ENCODE measurements at regions not wholly inside any gene's neighbourhood (a gene's known extent, or its start where the extent isn't known, plus 50 kb on each side); places are given as distances from the start of the nearest gene placed in this dataset.

DNA sequence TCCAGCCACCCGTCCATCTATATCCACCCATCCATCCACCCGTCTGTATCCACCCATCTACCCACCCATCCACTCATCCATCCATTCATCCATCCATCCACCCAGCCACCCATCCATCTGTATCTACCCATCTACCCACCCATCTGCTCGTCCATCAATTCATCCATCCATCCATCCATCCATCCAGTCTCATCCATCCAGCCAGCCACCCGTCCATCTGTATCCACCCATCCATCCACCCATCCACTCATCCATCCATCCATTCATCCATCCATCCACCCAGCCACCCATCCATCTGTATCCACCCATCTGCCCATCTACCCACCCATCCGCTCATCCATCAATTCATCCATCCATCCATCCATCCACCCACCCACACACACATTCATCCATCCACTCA is 73.2 kb downstream of the UNCX start:
- Mint-ChIP-seq H3K9me3 (no peaks in the 10 kb centered on the region), H3K4me3 (no peak overlapping the region), H3K4me1 (ENCODE audit: low read depth in 2 of 2) (no peaks in the 10 kb centered on the region), H3K36me3 (ENCODE audit: insufficient read depth) (no peaks in the 10 kb centered on the region), H3K27ac (no peak overlapping the region), H3K27me3 (peaks cover 8 to 39% of the 10 kb centered on the region in 2 donors)
- DNase-seq (no peak), ATAC-seq (replicated peaks) (no peak)

DNA sequence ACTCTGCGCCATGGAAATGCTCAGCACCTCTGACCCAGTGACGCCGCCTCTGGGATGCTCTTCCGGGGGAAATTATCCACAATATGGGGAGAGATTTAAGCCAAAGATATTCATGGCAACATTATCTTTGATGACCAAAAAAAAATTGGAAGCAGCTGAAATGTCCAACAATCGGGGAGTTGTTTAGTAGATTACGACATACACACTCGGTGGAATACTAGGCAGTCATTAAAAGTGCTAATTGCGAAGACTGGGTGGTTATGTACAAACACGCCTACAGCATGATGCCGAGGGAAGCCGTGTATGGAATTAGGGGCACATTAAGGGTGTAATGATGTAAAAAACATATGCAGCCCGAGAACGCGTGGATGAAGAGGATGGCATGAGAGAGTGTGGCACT is 75.2 kb downstream of the UNCX start:
- no peak for DNase-seq
- no peaks in the 10 kb centered on the region for H3K36me3 Mint-ChIP-seq (ENCODE audit: insufficient read depth)

GRCh38 chr7:1309290-1309689 is 76.6 kb downstream of the UNCX start:
- DNase-seq = no peak
- H3K36me3 Mint-ChIP-seq (ENCODE audit: insufficient read depth) = no peaks in the 10 kb centered on the region
- no peaks in the 10 kb centered on the region for H3K4me1 Mint-ChIP-seq (ENCODE audit: low read depth in 2 of 2)
- H3K27ac Mint-ChIP-seq = no peak overlapping the region
- H3K4me3 Mint-ChIP-seq = no peak overlapping the region
- H3K9me3 Mint-ChIP-seq = no peaks in the 10 kb centered on the region
- ATAC-seq (replicated peaks) = no peak
- peaks cover 0 to 17% of the 10 kb centered on the region in 2 donors for H3K27me3 Mint-ChIP-seq

More for the DNA sequence above, 75.2 kb downstream of the UNCX start:
- H3K4me3 Mint-ChIP-seq = no peak overlapping the region
- H3K27me3 Mint-ChIP-seq = peaks cover 0 to 26% of the 10 kb centered on the region in 2 donors
- no peaks in the 10 kb centered on the region for H3K9me3 Mint-ChIP-seq
- H3K27ac Mint-ChIP-seq = no peak overlapping the region
- H3K4me1 Mint-ChIP-seq (ENCODE audit: low read depth in 2 of 2) = no peaks in the 10 kb centered on the region
- no peak for ATAC-seq (replicated peaks)

GRCh38 chr7:1309996-1310395 is 77.3 kb downstream of the UNCX start:
- Mint-ChIP-seq H3K36me3 (ENCODE audit: insufficient read depth) (no peaks in the 10 kb centered on the region), H3K27ac (no peak overlapping the region), H3K4me1 (ENCODE audit: low read depth in 2 of 2) (no peaks in the 10 kb centered on the region), H3K27me3 (peaks cover 0 to 17% of the 10 kb centered on the region in 2 donors), H3K9me3 (no peaks in the 10 kb centered on the region), H3K4me3 (no peak overlapping the region)
- ATAC-seq (replicated peaks) (no peak), DNase-seq (no peak)

DNA sequence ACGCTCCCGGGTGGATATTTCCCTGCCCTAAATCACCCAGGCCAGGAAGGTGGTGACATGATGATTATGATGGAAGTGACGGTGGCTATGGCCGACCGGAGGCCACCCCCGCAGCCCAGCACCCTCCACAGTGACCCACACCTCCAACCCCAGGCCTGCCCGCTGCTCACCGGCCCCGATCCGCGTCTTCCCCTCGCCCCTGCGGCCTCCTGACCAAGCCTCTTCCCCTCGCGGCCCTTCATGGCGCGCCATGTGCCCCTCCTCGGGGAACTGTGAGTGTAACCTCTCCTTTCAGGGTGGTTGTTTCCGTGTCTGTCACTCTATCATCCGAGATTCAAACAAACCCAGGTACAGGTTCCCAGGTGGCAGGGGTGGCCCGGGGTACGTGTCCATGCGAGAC is 78.3 kb downstream of the UNCX start:
- Mint-ChIP-seq H3K36me3 (ENCODE audit: insufficient read depth) (no peaks in the 10 kb centered on the region), H3K4me1 (ENCODE audit: low read depth in 2 of 2) (no peaks in the 10 kb centered on the region), H3K4me3 (no peak overlapping the region), H3K9me3 (no peaks in the 10 kb centered on the region), H3K27me3 (peaks cover 0 to 17% of the 10 kb centered on the region in 2 donors), H3K27ac (no peak overlapping the region)
- DNase-seq (no peak), ATAC-seq (replicated peaks) (no peak)

DNA sequence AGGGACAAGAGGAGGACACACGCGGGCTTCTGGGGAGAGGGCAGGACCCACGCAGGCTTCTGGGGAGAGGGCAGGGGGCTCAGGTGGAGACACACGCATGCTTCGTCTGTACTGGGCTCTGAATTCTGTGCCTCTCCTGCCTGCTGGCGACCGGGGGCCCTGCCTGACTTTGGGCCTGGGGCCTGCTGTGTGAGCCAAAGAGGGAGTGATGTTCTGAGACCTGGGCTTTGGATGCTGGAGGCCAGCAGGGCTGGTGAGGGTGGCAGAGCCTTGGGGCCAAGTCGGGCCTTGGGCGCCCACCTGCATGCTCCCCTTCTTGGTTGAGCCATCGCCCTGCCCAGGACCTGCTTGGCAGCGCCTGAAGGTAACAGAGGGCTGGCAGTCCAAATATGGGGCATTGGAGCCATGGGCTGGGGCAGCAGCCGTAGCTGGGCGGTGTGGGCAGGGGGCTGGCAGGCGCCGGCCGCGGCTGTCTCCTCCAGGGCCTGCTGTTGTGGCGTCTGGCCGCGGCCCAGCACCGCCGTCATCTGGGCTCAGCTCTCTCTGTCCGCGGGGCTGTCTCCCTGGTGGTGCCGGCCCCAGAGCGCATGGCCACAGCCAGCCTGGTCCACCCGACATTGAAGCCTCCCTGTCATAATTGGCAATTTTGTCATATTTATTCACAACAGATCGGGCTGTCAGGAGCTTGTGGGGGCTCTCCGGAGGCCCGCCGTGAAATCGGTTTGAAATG is 78.9 kb downstream of the UNCX start:
- H3K9me3 Mint-ChIP-seq = no peaks in the 10 kb centered on the region
- no peak for DNase-seq
- H3K27ac Mint-ChIP-seq = no peak overlapping the region
- ATAC-seq (replicated peaks) = no peak
- no peaks in the 10 kb centered on the region for H3K4me1 Mint-ChIP-seq (ENCODE audit: low read depth in 2 of 2)
- H3K27me3 Mint-ChIP-seq = peaks cover 0 to 15% of the 10 kb centered on the region in 2 donors
- H3K36me3 Mint-ChIP-seq (ENCODE audit: insufficient read depth) = no peaks in the 10 kb centered on the region
- H3K4me3 Mint-ChIP-seq = no peak overlapping the region

DNA sequence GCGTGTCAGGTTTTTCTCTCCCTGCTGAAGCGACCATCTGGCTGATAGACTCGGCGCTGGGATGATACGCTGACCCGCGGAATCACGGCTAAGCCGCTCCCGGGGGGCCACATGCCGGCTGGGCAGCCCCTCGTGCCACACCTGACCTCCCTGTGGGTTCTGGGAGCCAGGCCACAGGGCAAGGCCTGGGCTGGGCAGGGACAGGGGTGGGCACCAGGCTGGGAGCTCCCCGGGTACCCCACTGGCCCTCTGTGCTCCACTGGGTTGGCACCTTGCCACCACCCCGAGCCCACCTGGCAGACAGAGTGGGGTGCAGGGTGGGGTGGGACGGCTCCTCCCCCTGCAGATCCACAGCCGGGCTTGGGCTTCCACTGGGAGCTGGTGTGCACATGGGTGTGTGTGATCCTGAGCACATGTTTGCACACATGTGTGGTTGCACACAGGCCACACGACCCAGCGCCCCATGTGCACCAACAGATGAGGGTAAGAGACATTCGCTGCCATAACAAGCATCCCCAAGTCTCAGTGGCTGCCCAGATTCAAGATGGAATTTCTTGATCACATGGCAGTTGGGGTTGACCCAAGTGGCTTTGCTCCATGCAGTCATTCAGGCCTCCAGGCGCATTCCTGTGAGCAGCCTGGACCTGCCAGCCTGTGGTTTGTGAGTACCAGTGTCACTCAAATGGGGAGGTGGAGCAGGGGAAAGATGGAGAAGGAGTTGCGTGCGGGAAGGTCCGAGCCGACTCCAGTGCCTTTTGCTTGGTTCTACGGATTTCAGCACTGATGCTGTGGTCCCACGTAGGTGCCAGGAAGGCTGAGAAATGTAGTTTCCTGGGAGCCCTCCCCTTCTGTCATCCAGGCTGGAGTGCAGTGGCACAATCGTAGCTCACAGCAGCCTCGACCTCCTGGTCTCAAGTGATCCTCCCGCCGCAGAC is 79.7 kb downstream of the UNCX start:
- DNase-seq (no peak), ATAC-seq (replicated peaks) (no peak)
- no peaks in the 10 kb centered on the region for H3K9me3 Mint-ChIP-seq

GRCh38 chr7:1313613-1314012 is 80.9 kb downstream of the UNCX start:
- no peak for ATAC-seq (replicated peaks)
- no peaks in the 10 kb centered on the region for H3K4me1 Mint-ChIP-seq (ENCODE audit: low read depth in 2 of 2)

More for the DNA sequence above, 79.7 kb downstream of the UNCX start:
- Mint-ChIP-seq H3K36me3 (ENCODE audit: insufficient read depth) (no peaks in the 10 kb centered on the region), H3K4me3 (no peak overlapping the region), H3K4me1 (ENCODE audit: low read depth in 2 of 2) (no peaks in the 10 kb centered on the region), H3K27me3 (peaks cover 0 to 10% of the 10 kb centered on the region in 2 donors), H3K27ac (no peak overlapping the region)

GRCh38 chr7:1314021-1314907 is 81.6 kb downstream of the UNCX start:
- Mint-ChIP-seq H3K36me3 (ENCODE audit: insufficient read depth) (no peaks in the 10 kb centered on the region), H3K4me1 (ENCODE audit: low read depth in 2 of 2) (no peaks in the 10 kb centered on the region), H3K4me3 (no peak overlapping the region), H3K27ac (no peak overlapping the region), H3K9me3 (no peaks in the 10 kb centered on the region), H3K27me3 (peaks cover 4 to 21% of the 10 kb centered on the region in 2 donors)
- no peak for DNase-seq
- ATAC-seq (replicated peaks) = no peak

More at GRCh38 chr7:1313613-1314012, 80.9 kb downstream of the UNCX start:
- peaks cover 4 to 18% of the 10 kb centered on the region in 2 donors for H3K27me3 Mint-ChIP-seq
- no peaks in the 10 kb centered on the region for H3K36me3 Mint-ChIP-seq (ENCODE audit: insufficient read depth)
- no peak overlapping the region for H3K27ac Mint-ChIP-seq
- no peak overlapping the region for H3K4me3 Mint-ChIP-seq
- H3K9me3 Mint-ChIP-seq = no peaks in the 10 kb centered on the region
- DNase-seq = no peak

- no peaks in the 10 kb centered on the region for H3K36me3 Mint-ChIP-seq (ENCODE audit: insufficient read depth)
- no peaks in the 10 kb centered on the region for H3K4me1 Mint-ChIP-seq (ENCODE audit: low read depth in 2 of 2)
- peaks cover 4 to 21% of the 10 kb centered on the region in 2 donors for H3K27me3 Mint-ChIP-seq
- ATAC-seq (replicated peaks) = no peak
- no peaks in the 10 kb centered on the region for H3K9me3 Mint-ChIP-seq
- no peak overlapping the region for H3K27ac Mint-ChIP-seq
- H3K4me3 Mint-ChIP-seq = no peak overlapping the region
- no peak for DNase-seq
These were observed 82.3 kb downstream of the UNCX start for GRCh38 chr7:1314908-1315450.

DNA sequence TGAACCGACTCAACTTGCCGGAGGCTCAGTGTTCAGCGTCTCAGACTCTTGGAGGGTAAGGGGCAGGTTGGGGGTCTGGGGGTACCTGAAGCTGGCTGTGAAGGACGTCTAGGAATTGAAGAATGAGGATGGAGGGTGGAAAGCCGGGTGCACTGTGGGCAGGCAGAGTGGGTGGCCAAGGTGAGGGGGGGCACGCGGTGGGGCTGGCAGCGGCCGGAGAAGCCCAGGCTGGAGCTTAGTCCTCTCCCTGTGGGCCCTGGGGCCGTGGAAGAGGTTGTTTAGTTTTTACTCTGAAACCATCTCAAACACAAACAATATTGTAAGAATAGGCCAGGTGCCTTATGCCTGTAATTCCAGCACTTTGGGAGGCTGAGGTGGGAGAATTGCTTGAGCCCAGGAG is 83.4 kb downstream of the UNCX start:
- peaks cover 4 to 21% of the 10 kb centered on the region in 2 donors for H3K27me3 Mint-ChIP-seq
- no peaks in the 10 kb centered on the region for H3K36me3 Mint-ChIP-seq (ENCODE audit: insufficient read depth)
- ATAC-seq (replicated peaks) = no peak
- DNase-seq = no peak
- no peaks in the 10 kb centered on the region for H3K4me1 Mint-ChIP-seq (ENCODE audit: low read depth in 2 of 2)
- H3K9me3 Mint-ChIP-seq = no peaks in the 10 kb centered on the region
- no peak overlapping the region for H3K27ac Mint-ChIP-seq
- H3K4me3 Mint-ChIP-seq = no peak overlapping the region

- Mint-ChIP-seq H3K27me3 (peaks cover 4 to 21% of the 10 kb centered on the region in 2 donors), H3K36me3 (ENCODE audit: insufficient read depth) (no peaks in the 10 kb centered on the region), H3K4me1 (ENCODE audit: low read depth in 2 of 2) (no peaks in the 10 kb centered on the region), H3K27ac (no peak overlapping the region), H3K9me3 (no peaks in the 10 kb centered on the region), H3K4me3 (no peak overlapping the region)
- no peak for DNase-seq
- ATAC-seq (replicated peaks) = no peak
These were observed 85.0 kb downstream of the UNCX start for GRCh38 chr7:1317646-1318045.

- peaks cover 4 to 21% of the 10 kb centered on the region in 2 donors for H3K27me3 Mint-ChIP-seq
- H3K36me3 Mint-ChIP-seq (ENCODE audit: insufficient read depth) = no peaks in the 10 kb centered on the region
These were observed 85.4 kb downstream of the UNCX start for GRCh38 chr7:1318051-1318450.

More at GRCh38 chr7:1318051-1318450, 85.4 kb downstream of the UNCX start:
- H3K4me3 Mint-ChIP-seq = no peak overlapping the region
- H3K4me1 Mint-ChIP-seq (ENCODE audit: low read depth in 2 of 2) = no peaks in the 10 kb centered on the region
- H3K9me3 Mint-ChIP-seq = no peaks in the 10 kb centered on the region
- no peak for ATAC-seq (replicated peaks)
- no peak for DNase-seq
- H3K27ac Mint-ChIP-seq = no peak overlapping the region
